Neuronal stem cell (in vitro differentiated cells): ENCODE measurements at regions not wholly inside any gene's neighbourhood (a gene's known extent, or its start where the extent isn't known, plus 50 kb on each side); places are given as distances from the start of the nearest gene placed in this dataset.

ENCODE experiments used
- DNase-seq: peaks from one replicate; pipeline ENCODE4 v3.0.0-alpha.2; 2013; ENCODE audit warnings: low spot score
- H2AFZ ChIP-seq: one replicate; pipeline ENCODE4 v1.6.1; 2013; ENCODE audit warnings: mild to moderate bottlenecking, low read length, inconsistent platforms
- H2AK5ac ChIP-seq: 2 replicates; pipeline ENCODE4 v1.6.1; 2013; ENCODE audit warnings: low read depth, mild to moderate bottlenecking, inconsistent platforms, low read length, moderate library complexity, mixed read lengths
- H2BK120ac ChIP-seq: 2 replicates; pipeline ENCODE4 v1.6.1; 2013; ENCODE audit warnings: low read depth, mild to moderate bottlenecking, inconsistent platforms, low read length, moderate library complexity, mixed read lengths
- H2BK12ac ChIP-seq: one replicate; pipeline ENCODE4 v1.6.1; 2013; ENCODE audit warnings: low read length, inconsistent platforms
- H2BK15ac ChIP-seq: 2 replicates; pipeline ENCODE4 v1.6.1; 2013; ENCODE audit warnings: mild to moderate bottlenecking, low read length, inconsistent platforms, mixed read lengths
- H2BK5ac ChIP-seq: one replicate; pipeline ENCODE4 v1.6.1; 2013; ENCODE audit warnings: inconsistent platforms, mild to moderate bottlenecking, low read length, moderate library complexity
- H3K14ac ChIP-seq: one replicate; pipeline ENCODE4 v1.6.1; 2013; ENCODE audit warnings: low read length, inconsistent platforms
- H3K18ac ChIP-seq: 2 replicates; pipeline ENCODE4 v1.6.1; 2013; ENCODE audit warnings: low read length, inconsistent platforms
- H3K23ac ChIP-seq: 2 replicates; pipeline ENCODE4 v1.6.1; 2013; ENCODE audit warnings: low read depth, mild to moderate bottlenecking, mixed read lengths, low read length, inconsistent platforms; ENCODE audit not compliant: poor library complexity
- H3K27ac ChIP-seq: replicated peaks from 3 replicates; pipeline ENCODE4 v1.5.1; 2013; ENCODE audit warnings: low read length, inconsistent platforms
- H3K27me3 ChIP-seq, 3 experiments: 2 replicates each; pipeline ENCODE4 v1.6.1; 2013; ENCODE audit warnings: low read length in 3 of 3, mild to moderate bottlenecking in 2 of 3, inconsistent platforms in 1 of 3, low read depth in 1 of 3, mixed read lengths in 1 of 3, moderate library complexity in 1 of 3; ENCODE audit not compliant: control insufficient read depth in 3 of 3, insufficient read depth in 3 of 3
- H3K36me3 ChIP-seq, 2 donors: replicated peaks in 1 of 2; 2 replicates each; pipeline ENCODE4 v1.6.1; 2013; ENCODE audit warnings: low read length in 2 of 2; ENCODE audit not compliant: control insufficient read depth in 2 of 2, insufficient read depth in 2 of 2
- H3K4ac ChIP-seq: 2 replicates; pipeline ENCODE4 v1.6.1; 2013; ENCODE audit warnings: inconsistent platforms, mild to moderate bottlenecking, low read length, moderate library complexity
- H3K4me1 ChIP-seq, 2 donors: 1 replicate in 1 of 2; 2 replicates in 1 of 2; pipeline ENCODE4 v1.6.1; 2013; ENCODE audit warnings: low read length in 2 of 2, low read depth in 1 of 2; ENCODE audit not compliant: control insufficient read depth in 2 of 2, insufficient read depth in 1 of 2
- H3K4me2 ChIP-seq: one replicate; pipeline ENCODE4 v1.6.1; 2013; ENCODE audit warnings: mild to moderate bottlenecking, low read length, inconsistent platforms; ENCODE audit not compliant: insufficient read depth, poor library complexity, severe bottlenecking
- H3K4me3 ChIP-seq, 2 donors: 2 replicates each; pipeline ENCODE4 v1.5.1; 2013; ENCODE audit warnings: low read length in 2 of 2, mild to moderate bottlenecking in 2 of 2, inconsistent platforms in 1 of 2, moderate library complexity in 1 of 2
- H3K79me1 ChIP-seq: one replicate; pipeline ENCODE4 v1.6.1; 2013; ENCODE audit warnings: low read depth, mild to moderate bottlenecking, inconsistent platforms, low read length, moderate library complexity
- H3K9ac ChIP-seq: one replicate; pipeline ENCODE4 v1.6.1; 2013; ENCODE audit warnings: mild to moderate bottlenecking, low read depth, low read length, inconsistent platforms; ENCODE audit not compliant: poor library complexity
- H3K9me3 ChIP-seq, 2 donors: replicated peaks in 1 of 2; 2 replicates each; pipeline versions ENCODE3 to v1.6.1; 2013; ENCODE audit warnings: low read length in 2 of 2, mild to moderate bottlenecking in 2 of 2, inconsistent platforms in 1 of 2, low read depth in 1 of 2, mixed read lengths in 1 of 2, moderate library complexity in 1 of 2; ENCODE audit not compliant: control insufficient read depth in 2 of 2, insufficient read depth in 1 of 2
- H4K8ac ChIP-seq: one replicate; pipeline ENCODE4 v1.6.1; 2013; ENCODE audit warnings: low read depth, mild to moderate bottlenecking, inconsistent platforms, low read length, moderate library complexity
- H4K91ac ChIP-seq: one replicate; pipeline ENCODE4 v1.6.1; 2013; ENCODE audit warnings: low read length, low read depth, mild to moderate bottlenecking, inconsistent platforms; ENCODE audit not compliant: poor library complexity
- WGBS, 2 donors: extraction: QIAGEN DNeasy Blood & Tissue Kit; methylation state at CpG; one replicate each; pipeline ENCODE4 v1.1.7; 2013; ENCODE audit warnings: missing lambda C conversion rate in 2 of 2, mixed read lengths in 1 of 2; ENCODE audit not compliant: insufficient read length in 2 of 2, insufficient replicate concordance in 1 of 2; ENCODE audit errors: extremely low coverage in 2 of 2; 5-methylcytosine and 5-hydroxymethylcytosine counted together

DNA sequence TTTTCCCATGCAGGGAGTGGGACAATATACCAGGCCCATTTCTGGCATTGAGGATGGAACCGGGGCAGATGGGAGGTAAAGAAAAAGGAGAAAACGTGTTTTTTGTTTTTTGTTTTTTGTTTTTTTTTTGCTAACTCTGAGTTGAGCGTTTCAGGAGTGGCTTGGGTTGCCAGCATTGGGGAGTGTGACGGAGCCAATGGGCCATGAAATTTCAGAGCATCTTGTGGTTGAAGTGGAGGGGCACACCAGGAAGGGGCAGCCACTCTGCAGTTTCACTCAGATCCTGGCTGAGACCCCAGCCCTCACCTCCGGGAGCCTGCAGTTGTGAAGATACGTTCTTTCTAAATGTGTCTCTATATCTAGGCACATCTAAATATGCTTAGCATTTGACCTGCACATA lies 240.5 kb downstream of the TLE3 start:
- no peak overlapping the region for H3K18ac ChIP-seq
- H2AFZ ChIP-seq = no peak overlapping the region
- no peak overlapping the region for H3K14ac ChIP-seq
- WGBS, 2 donors = 100% methylated on average over 1 of the region's 6 CpGs; no CpG with 5 or more reads in 1 of the 2 donors
- H2BK5ac ChIP-seq = no peak overlapping the region
- DNase-seq = no peak
- no peak overlapping the region for H3K27ac ChIP-seq
- no peak overlapping the region for H3K9ac ChIP-seq
- H3K4ac ChIP-seq = no peak overlapping the region
- no peak overlapping the region for H2BK120ac ChIP-seq
- H3K9me3 ChIP-seq = no peaks in the 10 kb centered on the region
- H3K27me3 ChIP-seq = peaks cover 0 to 20% (median 0%) of the 10 kb centered on the region in 3 experiments
- H4K8ac ChIP-seq = no peak overlapping the region
- H3K4me3 ChIP-seq = no peak overlapping the region
- H3K36me3 ChIP-seq = no peaks in the 10 kb centered on the region
- no peak overlapping the region for H2AK5ac ChIP-seq
- H4K91ac ChIP-seq = no peak overlapping the region
- H2BK12ac ChIP-seq = no peak overlapping the region
- H3K4me2 ChIP-seq = no peak overlapping the region
- H3K4me1 ChIP-seq = peaks cover 6 to 23% of the 10 kb centered on the region in 2 donors
- H3K23ac ChIP-seq = no peak overlapping the region
- H2BK15ac ChIP-seq = no peak overlapping the region
- no peaks in the 10 kb centered on the region for H3K79me1 ChIP-seq

- no peak overlapping the region for H3K23ac ChIP-seq
- H3K18ac ChIP-seq = peak overlapping the region; percentile 15
- H3K14ac ChIP-seq = peak overlapping the region; percentile 61
- H4K91ac ChIP-seq = no peak overlapping the region
- no peak overlapping the region for H2AFZ ChIP-seq
- H3K9ac ChIP-seq = peak overlapping the region; percentile 17
- H3K36me3 ChIP-seq = no peaks in the 10 kb centered on the region
- H2BK5ac ChIP-seq = no peak overlapping the region
- no peak overlapping the region for H3K4me3 ChIP-seq
- no peak overlapping the region for H3K4me2 ChIP-seq
- peaks cover 0 to 20% (median 0%) of the 10 kb centered on the region in 3 experiments for H3K27me3 ChIP-seq
- H3K4me1 ChIP-seq = peaks cover 6 to 23% of the 10 kb centered on the region in 2 donors
- H3K79me1 ChIP-seq = no peaks in the 10 kb centered on the region
- H2BK12ac ChIP-seq = no peak overlapping the region
- no peak overlapping the region for H3K27ac ChIP-seq
- H3K9me3 ChIP-seq = no peaks in the 10 kb centered on the region
- no peak overlapping the region for H4K8ac ChIP-seq
- peak overlapping the region; percentile 64 for H2BK15ac ChIP-seq
- H2BK120ac ChIP-seq = no peak overlapping the region
- no CpG with 5 or more reads among the region's 10 CpGs for WGBS, 2 donors
- peak overlapping the region; percentile 20 for H2AK5ac ChIP-seq
- no peak overlapping the region for H3K4ac ChIP-seq
- no peak for DNase-seq
Observed at GRCh38 chr15:69857686-69858391, 239.9 kb downstream of the TLE3 start.

DNA sequence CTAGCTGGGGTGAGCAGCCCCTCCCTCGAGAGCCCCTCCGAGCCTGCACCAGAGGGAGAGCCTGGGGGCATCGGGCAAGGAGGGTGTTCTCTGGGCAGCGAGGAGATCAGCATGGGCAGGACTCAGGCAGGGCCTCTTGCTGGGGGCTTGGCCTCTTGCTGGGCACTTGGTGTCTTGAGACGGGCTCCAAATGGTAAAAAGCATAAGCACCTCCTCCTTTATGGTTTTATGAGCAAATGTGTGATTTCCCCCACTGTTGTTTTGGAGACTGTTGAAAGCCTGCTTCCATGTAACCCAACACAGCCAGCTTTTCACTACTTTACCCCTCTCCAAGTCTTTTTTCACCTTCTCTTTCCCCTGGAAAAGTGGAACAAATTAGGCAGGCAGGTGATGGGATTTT lies 239.3 kb downstream of the TLE3 start:
- Histone ChIP-seq H2BK120ac (no peak overlapping the region), H3K4me1 (peaks cover 4 to 20% of the 10 kb centered on the region in 2 donors), H3K23ac (no peak overlapping the region), H3K27ac (no peak overlapping the region), H4K91ac (no peak overlapping the region), H3K4ac (no peak overlapping the region), H3K27me3 (peaks cover 0 to 21% (median 0%) of the 10 kb centered on the region in 3 experiments), H3K36me3 (no peaks in the 10 kb centered on the region), H3K18ac (peak overlapping the region; percentile 15), H2BK5ac (peak overlapping the region; percentile 7), H2AK5ac (peak overlapping the region; percentile 20), H3K4me3 (no peak overlapping the region), H3K9ac (no peak overlapping the region), H2BK15ac (peak overlapping the region; percentile 64), H2BK12ac (no peak overlapping the region), H2AFZ (no peak overlapping the region), H3K14ac (peak overlapping the region; percentile 61), H3K4me2 (no peak overlapping the region), H3K79me1 (no peaks in the 10 kb centered on the region), H3K9me3 (no peaks in the 10 kb centered on the region), H4K8ac (no peak overlapping the region)
- no peak for DNase-seq
- no CpG with 5 or more reads among the region's 5 CpGs for WGBS, 2 donors

GRCh38 chr15:69859866-69860265 lies 237.9 kb downstream of the TLE3 start:
- Histone ChIP-seq H3K27me3 (peaks cover 0 to 15% (median 0%) of the 10 kb centered on the region in 3 experiments), H2BK5ac (no peak overlapping the region), H3K4me2 (no peak overlapping the region), H4K8ac (no peak overlapping the region), H3K27ac (no peak overlapping the region), H2AFZ (no peak overlapping the region), H3K4me1 (peaks cover 0 to 19% of the 10 kb centered on the region in 2 donors), H3K4ac (no peak overlapping the region), H4K91ac (no peak overlapping the region), H3K9ac (no peak overlapping the region), H3K79me1 (no peaks in the 10 kb centered on the region), H3K9me3 (no peaks in the 10 kb centered on the region), H2BK15ac (no peak overlapping the region), H3K36me3 (no peaks in the 10 kb centered on the region), H2AK5ac (no peak overlapping the region), H3K4me3 (no peak overlapping the region), H3K18ac (no peak overlapping the region), H2BK120ac (no peak overlapping the region), H2BK12ac (no peak overlapping the region), H3K23ac (no peak overlapping the region), H3K14ac (no peak overlapping the region)
- WGBS, 2 donors = no CpG with 5 or more reads among the region's 5 CpGs
- no peak for DNase-seq
